Stimulated activated naive CD4-positive, alpha-beta T cell (primary cell): ENCODE measurements at regions not wholly inside any gene's neighbourhood (a gene's known extent, or its start where the extent isn't known, plus 50 kb on each side); places are given as distances from the start of the nearest gene placed in this dataset.

Source experiments
- DNase-seq, 6 experiments: peaks; one replicate each; lab custom pipeline; 2025; lab: John Stamatoyannopoulos, UW

GRCh38 chr14:101503431-101504095, 57.7 kb upstream of the DIO3 start:
- DNase-seq = no peak

- DNase-seq = no peak
Measured at GRCh38 chr14:101504096-101504948, 57.0 kb upstream of the DIO3 start.

- no peak for DNase-seq
Measured at GRCh38 chr14:101505236-101505970, 55.9 kb upstream of the DIO3 start.

GRCh38 chr14:101506211-101506925, 54.9 kb upstream of the DIO3 start:
- no peak for DNase-seq

- DNase-seq = no peak
Measured at GRCh38 chr14:101506926-101507835, 54.1 kb upstream of the DIO3 start.

GRCh38 chr14:101507836-101508150, 53.5 kb upstream of the DIO3 start:
- no peak for DNase-seq

GRCh38 chr14:101508196-101508947, 52.9 kb upstream of the DIO3 start:
- no peak for DNase-seq

GRCh38 chr14:101508948-101509729, 52.2 kb upstream of the DIO3 start:
- DNase-seq = no peak

GRCh38 chr14:101509730-101510371, 51.4 kb upstream of the DIO3 start:
- DNase-seq = no peak

- DNase-seq = no peak
Measured at GRCh38 chr14:101511199-101511598, 50.1 kb upstream of the DIO3 start.
